Breast epithelium (tissue), 4 donors: ENCODE measurements at regions not wholly inside any gene's neighbourhood (a gene's known extent, or its start where the extent isn't known, plus 50 kb on each side); places are given as distances from the start of the nearest gene placed in this dataset.

Experiments
- DNase-seq, 2 donors: peaks; one replicate each; pipeline ENCODE4 v3.0.0-alpha.2; 2019; ENCODE audit warnings: low spot score in 2 of 2
- H3K27ac ChIP-seq, 2 donors: fragments of 200-600 bp; sonication (generic) in 1 of 2; one replicate each; pipeline ENCODE4 v1.5.1; 2016 to 2019; ENCODE audit warnings: mild to moderate bottlenecking in 1 of 2
- H3K27me3 ChIP-seq, 2 donors: fragments of 200-600 bp; sonication (generic) in 1 of 2; one replicate each; pipeline versions ENCODE4 v1.5.1 to v1.6.0; 2017 to 2019; ENCODE audit warnings: control low read depth in 1 of 2, mild to moderate bottlenecking in 1 of 2
- H3K36me3 ChIP-seq: fragments of 200-600 bp; one replicate; pipeline ENCODE4 v1.5.1; 2019
- H3K4me1 ChIP-seq, 2 donors: fragments of 200-600 bp; sonication (generic); one replicate each; pipeline ENCODE4 v1.5.1; 2016 to 2019; ENCODE audit warnings: control low read depth in 1 of 2
- H3K4me3 ChIP-seq, 3 donors: fragments of 200-600 bp; sonication (generic); 1 replicate in 2 of 3; 2 replicates in 1 of 3; pipeline ENCODE4 v1.5.1; 2016 to 2019; ENCODE audit warnings: mild to moderate bottlenecking in 3 of 3, moderate library complexity in 2 of 3
- H3K9me3 ChIP-seq, 2 donors: fragments of 200-600 bp; sonication (generic) in 1 of 2; one replicate each; pipeline ENCODE4 v1.5.1; 2016 to 2019; ENCODE audit warnings: control low read depth in 1 of 2
- POLR2A ChIP-seq: fragments of 450-650 bp; IDR thresholded peaks from one replicate; pipeline ENCODE4 v1.6.1; 2016; ENCODE audit warnings: antibody characterized with exemption, mild to moderate bottlenecking, moderate library complexity
- POLR2AphosphoS5 ChIP-seq, 3 donors: sonication (generic); formaldehyde crosslinking; IDR thresholded peaks; one replicate each; pipeline ENCODE4 v1.6.1; 2017; ENCODE audit warnings: antibody characterized with exemption in 3 of 3
- intact Hi-C: fragments of 100-400 bp; cut with DNase I; formaldehyde crosslinking; loops from one replicate; pipeline ENCODE4 v1.15.1; 2023; ENCODE audit warnings: low total_unique reads
- TF ChIP-seq, protein P1 (sequence below), 3 donors: fragments of 450-650 bp; IDR thresholded peaks; one replicate each; pipeline ENCODE4 v1.5.1; 2016 to 2017; ENCODE audit warnings: antibody characterized with exemption in 3 of 3, mild to moderate bottlenecking in 3 of 3, moderate library complexity in 3 of 3

DNA sequence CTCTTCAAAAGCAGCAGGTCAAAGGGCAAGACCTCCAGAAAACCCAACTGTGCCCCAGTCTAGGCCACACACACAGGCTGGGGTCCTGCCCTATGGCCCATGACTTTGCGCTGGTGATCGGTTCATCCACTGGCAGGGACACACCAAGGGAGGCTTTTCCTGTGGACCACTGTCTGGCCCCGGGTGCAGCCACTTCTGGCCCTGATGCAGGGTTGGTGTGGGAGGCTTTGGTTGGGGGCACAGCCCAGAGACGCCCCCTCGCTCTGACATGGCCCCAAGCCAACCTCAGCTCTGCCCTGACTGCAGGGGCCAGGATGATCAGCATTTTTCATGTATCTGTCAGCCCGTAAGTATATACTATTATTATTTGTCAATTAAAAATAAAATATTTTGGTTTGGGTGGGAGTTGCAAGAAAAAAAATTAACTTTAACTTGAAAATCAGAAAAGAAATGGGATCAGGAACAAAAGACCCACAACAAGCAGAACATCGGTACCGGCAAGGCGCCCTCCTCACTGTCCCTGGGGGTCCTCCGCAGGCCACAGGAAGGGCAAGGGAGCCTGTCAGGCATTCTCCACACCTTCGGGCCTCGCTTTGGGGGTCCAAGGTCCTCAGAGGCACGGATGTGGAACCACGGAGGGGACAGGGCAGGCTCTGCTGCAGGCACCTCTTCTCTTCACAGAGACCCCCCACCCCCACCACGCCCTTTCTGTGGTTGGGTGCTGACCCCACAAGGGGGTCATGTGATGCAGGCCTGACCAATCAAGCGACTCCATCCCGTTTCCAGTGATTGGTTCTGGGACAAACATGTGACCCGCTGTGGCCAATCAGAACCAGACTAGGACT lies 181.5 kb upstream of the SFSWAP start:
- H3K9me3 ChIP-seq = no peaks in the 10 kb centered on the region
- no peaks in the 10 kb centered on the region for H3K4me1 ChIP-seq
- TF ChIP-seq, protein P1, sequence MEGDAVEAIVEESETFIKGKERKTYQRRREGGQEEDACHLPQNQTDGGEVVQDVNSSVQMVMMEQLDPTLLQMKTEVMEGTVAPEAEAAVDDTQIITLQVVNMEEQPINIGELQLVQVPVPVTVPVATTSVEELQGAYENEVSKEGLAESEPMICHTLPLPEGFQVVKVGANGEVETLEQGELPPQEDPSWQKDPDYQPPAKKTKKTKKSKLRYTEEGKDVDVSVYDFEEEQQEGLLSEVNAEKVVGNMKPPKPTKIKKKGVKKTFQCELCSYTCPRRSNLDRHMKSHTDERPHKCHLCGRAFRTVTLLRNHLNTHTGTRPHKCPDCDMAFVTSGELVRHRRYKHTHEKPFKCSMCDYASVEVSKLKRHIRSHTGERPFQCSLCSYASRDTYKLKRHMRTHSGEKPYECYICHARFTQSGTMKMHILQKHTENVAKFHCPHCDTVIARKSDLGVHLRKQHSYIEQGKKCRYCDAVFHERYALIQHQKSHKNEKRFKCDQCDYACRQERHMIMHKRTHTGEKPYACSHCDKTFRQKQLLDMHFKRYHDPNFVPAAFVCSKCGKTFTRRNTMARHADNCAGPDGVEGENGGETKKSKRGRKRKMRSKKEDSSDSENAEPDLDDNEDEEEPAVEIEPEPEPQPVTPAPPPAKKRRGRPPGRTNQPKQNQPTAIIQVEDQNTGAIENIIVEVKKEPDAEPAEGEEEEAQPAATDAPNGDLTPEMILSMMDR (IDR thresholded peaks at IDR 0.05) = no peak
- TF ChIP-seq POLR2A = no peak
- TF ChIP-seq POLR2AphosphoS5 (IDR thresholded peaks at IDR 0.05) = no peak
- no peak overlapping the region for H3K27ac ChIP-seq
- H3K27me3 ChIP-seq = peaks cover 0 to 43% of the 10 kb centered on the region in 2 donors
- intact Hi-C loops = no loop called here
- H3K36me3 ChIP-seq = no peaks in the 10 kb centered on the region
- no peak for DNase-seq
- no peak overlapping the region for H3K4me3 ChIP-seq

DNA sequence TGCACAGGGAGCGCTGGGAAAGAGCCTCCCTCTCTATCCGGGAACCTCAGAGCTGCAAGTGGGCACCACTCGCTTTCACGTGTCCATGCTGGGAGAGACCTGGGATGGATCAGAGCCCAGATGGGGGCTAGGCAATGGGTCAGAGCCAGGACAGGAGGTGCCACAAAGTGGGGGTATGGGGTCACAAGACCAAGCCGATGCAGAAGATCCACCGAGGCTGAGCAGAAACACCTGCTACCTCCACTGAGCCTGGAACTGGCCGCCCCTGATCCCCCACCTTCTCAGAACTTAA lies 180.9 kb upstream of the SFSWAP start:
- no peaks in the 10 kb centered on the region for H3K36me3 ChIP-seq
- H3K27ac ChIP-seq = no peak overlapping the region
- no peak for TF ChIP-seq POLR2AphosphoS5 (IDR thresholded peaks at IDR 0.05)
- TF ChIP-seq, protein P1 (IDR thresholded peaks at IDR 0.05) = no peak
- TF ChIP-seq POLR2A = no peak
- H3K4me1 ChIP-seq = no peaks in the 10 kb centered on the region
- DNase-seq = no peak
- no peak overlapping the region for H3K4me3 ChIP-seq
- peaks cover 0 to 43% of the 10 kb centered on the region in 2 donors for H3K27me3 ChIP-seq
- intact Hi-C loops = no loop called here
- H3K9me3 ChIP-seq = no peaks in the 10 kb centered on the region

DNA sequence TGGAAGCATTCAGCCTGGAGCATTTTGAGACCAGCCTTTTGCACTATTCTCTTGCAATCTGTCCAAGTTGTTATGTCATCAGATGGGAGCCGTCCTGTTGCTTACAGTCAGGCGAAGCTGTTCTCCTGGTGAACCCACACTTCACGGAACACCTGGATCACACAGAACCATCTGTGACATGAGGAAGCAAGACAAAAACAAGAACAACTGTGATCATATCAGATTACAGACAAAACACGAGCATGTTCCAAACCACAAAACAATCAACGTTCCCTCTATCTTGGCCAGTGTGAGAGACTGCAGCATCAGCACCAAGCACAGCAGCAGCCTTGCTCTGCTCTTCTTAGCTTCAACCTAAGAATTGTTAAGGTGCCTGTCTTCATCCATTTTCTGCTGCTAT lies 180.5 kb upstream of the SFSWAP start:
- H3K9me3 ChIP-seq = no peaks in the 10 kb centered on the region
- H3K4me3 ChIP-seq = no peak overlapping the region
- DNase-seq = no peak
- no peaks in the 10 kb centered on the region for H3K4me1 ChIP-seq
- no peaks in the 10 kb centered on the region for H3K36me3 ChIP-seq
- H3K27me3 ChIP-seq = peaks cover 0 to 43% of the 10 kb centered on the region in 2 donors
- TF ChIP-seq POLR2A (no peak), POLR2AphosphoS5 (IDR thresholded peaks at IDR 0.05) (no peak)
- TF ChIP-seq, protein P1 (IDR thresholded peaks at IDR 0.05) = no peak
- no peak overlapping the region for H3K27ac ChIP-seq
- intact Hi-C loops = no loop called here

DNA sequence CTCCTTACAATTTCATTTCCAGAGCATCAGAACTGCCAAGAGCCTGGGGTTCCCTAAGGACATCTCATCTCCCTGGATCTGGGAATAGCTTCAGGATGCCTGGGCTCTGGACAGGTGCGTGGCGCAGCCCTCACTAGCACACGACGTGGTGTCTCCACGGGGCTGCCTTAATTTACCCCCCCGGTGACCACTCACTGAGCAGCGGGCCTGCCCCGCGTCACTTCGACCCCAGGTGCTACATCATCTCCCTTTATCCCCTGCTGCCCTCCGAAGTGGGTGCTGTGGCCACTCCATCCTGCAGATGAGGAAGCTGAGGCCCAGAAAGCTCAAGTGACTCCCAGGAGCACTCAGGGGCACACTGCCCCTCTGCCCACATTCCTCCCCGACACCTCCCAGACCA lies 177.8 kb upstream of the SFSWAP start:
- Histone ChIP-seq H3K4me3 (no peak overlapping the region), H3K4me1 (no peaks in the 10 kb centered on the region), H3K27ac (no peak overlapping the region), H3K9me3 (no peaks in the 10 kb centered on the region), H3K36me3 (no peaks in the 10 kb centered on the region), H3K27me3 (peaks cover 0 to 29% of the 10 kb centered on the region in 2 donors)
- no peak for DNase-seq
- TF ChIP-seq POLR2AphosphoS5 (IDR thresholded peaks at IDR 0.05) = no peak
- TF ChIP-seq, protein P1 (IDR thresholded peaks at IDR 0.05) = no peak
- TF ChIP-seq POLR2A = no peak
- intact Hi-C loops = no loop called here

DNA sequence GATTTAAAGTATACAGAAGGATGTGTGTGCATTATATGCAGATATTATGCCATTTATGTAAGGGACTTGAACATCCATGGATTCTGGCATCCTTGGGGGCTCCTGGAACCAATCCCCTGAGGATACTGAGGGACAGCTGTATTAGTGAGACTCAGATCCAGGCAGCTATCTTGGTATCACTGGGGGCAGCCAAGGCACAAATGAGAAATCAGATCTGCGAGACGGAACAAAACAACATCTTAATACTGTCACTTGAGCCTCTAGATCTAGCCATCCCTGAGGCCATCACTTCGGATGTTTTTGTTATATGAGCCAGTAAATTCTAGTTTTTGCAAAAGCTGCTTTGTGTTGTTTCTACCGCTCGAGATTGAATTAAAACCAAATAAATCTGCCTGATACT lies 175.1 kb upstream of the SFSWAP start:
- Histone ChIP-seq H3K9me3 (no peaks in the 10 kb centered on the region), H3K27me3 (peaks cover 0 to 25% of the 10 kb centered on the region in 2 donors), H3K27ac (no peak overlapping the region), H3K36me3 (no peaks in the 10 kb centered on the region), H3K4me3 (no peak overlapping the region), H3K4me1 (no peaks in the 10 kb centered on the region)
- no peak for DNase-seq
- TF ChIP-seq, protein P1 (IDR thresholded peaks at IDR 0.05) = no peak
- intact Hi-C loops = no loop called here
